GM12874 (cell line): ENCODE measurements at regions not wholly inside any gene's neighbourhood (a gene's known extent, or its start where the extent isn't known, plus 50 kb on each side); places are given as distances from the start of the nearest gene placed in this dataset.

Experiments used
- CTCF ChIP-seq: IDR thresholded peaks from 2 replicates; pipeline ENCODE4 v1.5.1; 2011; ENCODE audit warnings: low read depth, mild to moderate bottlenecking, control low read depth, low read length, moderate library complexity; ENCODE audit not compliant: insufficient read depth

- no peak for TF ChIP-seq CTCF
These were observed 242.2 kb upstream of the GK2 start for GRCh38 chr4:79650217-79650616.

- no peak for TF ChIP-seq CTCF
These were observed 237.9 kb upstream of the GK2 start for GRCh38 chr4:79645942-79646341.

GRCh38 chr4:79638735-79639134, 230.7 kb upstream of the GK2 start:
- TF ChIP-seq CTCF: no peak

DNA sequence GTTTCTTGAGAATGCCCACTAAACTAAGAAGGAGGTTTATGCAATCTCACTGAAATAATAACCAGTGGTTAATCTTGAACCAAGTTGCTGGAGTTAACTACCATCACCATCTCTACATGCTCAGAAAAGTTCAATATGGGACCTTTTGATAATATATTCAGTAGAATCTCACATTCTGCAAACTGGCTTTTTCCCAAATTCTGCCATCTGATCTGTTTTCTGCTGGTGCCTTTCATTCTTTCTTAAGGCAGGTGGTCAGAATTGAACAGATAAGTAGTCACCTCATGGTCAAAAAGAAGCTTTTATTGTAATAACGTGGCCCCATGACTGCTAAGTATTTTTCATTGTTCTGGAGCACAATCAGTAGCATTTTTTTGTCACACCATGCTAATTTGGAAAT, 229.0 kb upstream of the GK2 start:
- TF ChIP-seq CTCF: no peak

DNA sequence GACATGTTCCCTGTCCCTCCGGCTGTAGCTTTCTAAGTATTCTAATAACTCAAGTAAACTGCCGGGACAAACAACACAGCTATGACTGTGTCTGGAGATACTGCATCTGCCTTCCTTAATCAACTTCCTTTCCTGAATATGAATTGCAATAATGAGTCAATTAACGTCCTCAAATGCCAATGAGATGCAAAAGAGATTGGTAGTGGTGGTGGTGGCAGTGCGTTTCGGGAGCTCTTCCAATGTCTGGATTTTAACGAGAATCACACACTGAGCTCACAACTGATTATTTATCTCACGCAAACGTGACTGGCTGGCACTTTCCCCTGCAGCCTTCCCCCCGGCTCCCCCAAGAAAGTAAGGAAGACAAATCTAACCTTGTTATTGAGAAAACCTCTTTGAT, 226.1 kb upstream of the GK2 start:
- no peak for TF ChIP-seq CTCF

- TF ChIP-seq CTCF: no peak
These were observed 224.1 kb upstream of the GK2 start for GRCh38 chr4:79632114-79632513.

GRCh38 chr4:79626611-79627010, 218.6 kb upstream of the GK2 start:
- no peak for TF ChIP-seq CTCF

DNA sequence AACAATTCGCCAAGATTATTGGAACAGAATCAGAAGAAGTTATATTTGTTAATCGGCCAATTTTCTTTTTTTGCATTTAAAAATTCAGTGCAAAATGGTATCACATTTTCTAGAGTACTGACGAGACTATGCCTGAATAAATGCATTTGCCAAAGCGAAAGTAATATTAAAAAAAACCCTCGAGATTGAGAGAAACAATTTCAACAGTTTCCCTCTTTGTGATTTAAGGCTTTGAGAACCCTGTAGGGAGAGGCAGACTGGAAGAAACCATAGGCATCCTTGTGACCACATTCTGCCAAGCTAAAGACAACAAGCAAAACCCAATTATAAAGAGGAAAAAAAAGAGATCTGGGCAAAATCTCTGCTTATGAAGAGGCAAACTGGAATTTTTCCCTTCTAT, 218.1 kb upstream of the GK2 start:
- no peak for TF ChIP-seq CTCF
